ENCODE measurements at regions not wholly inside any gene's neighbourhood (a gene's known extent, or its start where the extent isn't known, plus 50 kb on each side); places are given as distances from the start of the nearest gene placed in this dataset.

DNA sequence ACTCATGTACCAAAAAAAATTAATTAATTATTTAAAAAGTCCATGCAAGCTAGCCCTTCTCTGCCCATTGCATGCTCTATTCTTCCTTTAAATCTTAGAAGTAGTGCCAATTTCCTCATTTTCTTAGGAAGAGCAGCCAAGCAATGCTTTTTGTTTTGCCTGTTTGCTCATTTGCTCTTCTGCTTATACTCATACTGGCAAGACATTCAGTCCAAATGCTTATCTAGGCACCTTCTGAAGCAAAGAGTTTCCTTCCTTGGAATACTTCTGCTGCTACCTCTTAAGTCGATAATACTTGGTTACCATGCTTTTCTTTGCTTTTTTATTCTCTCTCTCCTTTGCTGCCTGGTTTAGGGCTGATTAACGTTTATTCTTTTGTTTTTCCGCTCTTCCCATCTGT lies 1318.3 kb downstream of the AACS start:
- DNase-seq (ENCODE audit: low spot score) = no peak

DNA sequence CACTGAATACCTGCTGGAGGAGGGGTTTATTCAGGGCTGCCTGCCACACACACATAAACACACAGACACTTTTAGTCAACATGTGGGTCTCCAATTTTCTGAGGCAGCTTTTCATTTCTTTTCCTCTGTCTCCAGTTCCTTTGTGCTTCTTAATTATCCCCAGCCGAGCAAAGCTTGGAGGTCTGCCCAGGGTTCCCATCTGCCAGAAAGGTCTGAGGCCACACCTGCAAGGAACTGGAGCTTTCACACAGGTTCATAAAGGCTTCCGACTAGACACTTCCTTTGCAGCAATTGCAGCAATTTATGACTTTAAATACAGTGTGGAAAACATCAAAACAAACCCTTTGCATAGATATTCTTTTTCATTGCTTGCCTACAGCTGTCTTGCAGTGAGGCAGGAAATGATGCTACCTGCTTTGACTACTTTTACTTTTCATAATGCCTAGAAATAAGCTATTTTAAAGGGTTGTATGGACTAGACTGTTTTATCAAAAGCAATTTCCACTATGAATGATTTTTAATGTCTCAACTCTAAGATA lies 1318.9 kb downstream of the AACS start:
- DNase-seq (ENCODE audit: low spot score) = no peak

DNA sequence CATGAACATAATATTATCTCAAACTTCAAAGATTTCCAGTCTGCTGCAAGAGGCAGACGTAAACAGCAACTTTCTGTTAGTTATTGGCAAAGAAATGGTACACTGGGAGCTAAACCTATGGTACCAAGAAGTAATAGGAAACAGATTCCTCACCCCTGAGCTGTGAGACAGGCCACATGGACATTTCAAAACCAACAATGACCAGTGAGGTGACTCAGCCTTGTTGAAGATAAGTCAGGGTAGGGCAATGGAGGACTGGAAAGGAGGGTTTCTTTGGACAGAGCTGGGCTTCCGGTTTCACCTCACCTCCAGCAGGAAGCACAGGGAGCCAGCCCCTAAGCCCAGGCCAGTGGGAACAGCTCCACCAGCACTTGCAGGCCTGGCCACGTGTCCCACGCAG lies 1320.5 kb downstream of the AACS start:
- DNase-seq (ENCODE audit: low spot score) = no peak

DNA sequence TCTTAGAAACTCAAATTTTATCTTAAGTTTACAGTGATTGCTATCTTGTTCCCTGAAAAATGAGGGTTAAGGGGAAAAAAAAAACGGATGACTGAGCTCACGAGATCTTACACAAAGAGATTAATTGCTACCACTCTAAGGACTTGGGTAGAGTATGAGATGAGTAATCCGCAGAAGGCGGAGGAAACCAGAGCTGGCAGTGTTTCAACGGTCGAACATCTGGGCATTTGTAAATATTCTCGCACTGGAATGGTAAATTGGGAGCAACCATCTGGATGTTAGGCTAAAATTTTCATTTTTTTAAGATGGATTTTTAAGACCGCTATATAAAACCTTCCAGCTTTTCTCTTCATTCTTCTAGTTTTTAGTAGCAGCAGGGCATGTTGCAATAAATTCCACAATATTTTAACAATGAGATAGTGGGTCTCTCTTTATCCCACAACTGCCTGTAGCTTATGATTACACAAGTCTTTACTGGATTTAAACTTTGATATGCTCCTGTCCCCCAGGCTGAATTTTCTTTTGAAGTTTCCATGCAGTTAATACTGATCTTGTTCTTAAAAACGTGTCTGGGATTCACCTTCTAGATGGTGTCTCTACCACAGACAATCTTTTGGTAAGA lies 1324.1 kb downstream of the AACS start:
- no peak for DNase-seq (ENCODE audit: low spot score)

DNA sequence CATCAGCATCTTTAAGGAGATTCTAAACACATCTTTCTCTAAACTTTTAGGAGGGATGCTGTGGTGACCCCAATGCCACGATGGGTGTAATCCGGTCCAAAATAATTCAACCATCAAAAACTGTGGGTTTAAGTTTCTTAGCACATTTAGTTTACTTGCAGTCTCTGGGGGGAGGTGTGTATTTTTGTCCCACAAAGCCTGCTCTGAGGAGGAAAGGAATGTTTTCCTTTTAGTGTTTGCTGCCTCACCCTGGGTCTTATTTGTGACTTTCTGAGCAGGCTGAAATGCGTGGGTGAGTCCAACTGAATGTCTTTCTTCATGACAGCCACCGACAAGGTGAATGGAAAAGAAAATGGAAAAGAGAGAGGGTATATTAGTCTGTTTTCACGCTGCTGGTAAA lies 1324.7 kb downstream of the AACS start:
- no peak for DNase-seq (ENCODE audit: low spot score)

DNA sequence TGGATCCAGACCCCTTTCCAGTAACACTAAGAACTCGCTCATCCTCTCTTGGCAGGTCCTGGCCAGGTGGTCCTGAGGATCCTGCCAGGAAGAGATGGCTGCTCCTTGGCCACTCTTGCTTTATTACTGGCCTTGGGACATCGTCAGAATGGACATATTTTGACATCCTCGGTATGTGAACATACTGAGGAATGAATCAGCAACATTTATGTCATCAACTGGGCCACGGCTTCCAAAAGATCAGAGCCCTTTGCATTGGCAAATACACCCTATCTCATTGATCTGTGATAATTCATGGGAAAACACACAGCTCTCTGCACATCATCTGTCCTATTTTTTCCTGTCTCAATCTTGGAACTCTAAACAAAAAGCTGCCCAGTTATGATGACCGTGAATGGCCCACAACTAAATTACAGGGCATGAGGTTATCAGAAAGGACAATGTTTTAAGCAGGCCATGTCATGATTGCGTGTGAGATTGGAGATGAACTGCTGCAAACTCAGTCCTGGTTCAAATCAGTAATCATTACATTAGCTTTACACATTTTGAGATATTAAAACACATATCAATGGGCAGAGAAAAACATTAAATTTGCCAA lies 1325.8 kb downstream of the AACS start:
- no peak for DNase-seq (ENCODE audit: low spot score)

DNA sequence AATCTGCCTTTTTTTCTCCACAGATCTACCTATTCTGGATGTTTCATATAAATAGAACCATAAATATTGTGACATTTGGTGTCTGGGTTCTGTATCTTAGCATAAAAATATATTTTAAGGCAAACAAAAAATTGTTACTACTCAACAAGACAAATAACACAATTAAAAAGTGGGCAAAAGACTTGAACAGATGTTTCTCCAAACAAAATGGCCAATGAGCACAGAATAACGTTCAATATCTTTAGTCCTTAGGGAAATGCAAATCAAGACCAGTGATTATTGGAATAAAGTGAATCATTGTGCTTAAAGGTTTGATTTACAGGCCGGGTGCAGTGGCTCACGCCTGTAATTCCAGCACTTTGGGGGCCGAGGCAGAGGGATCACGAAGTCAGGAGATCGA lies 1331.3 kb downstream of the AACS start:
- no peak for DNase-seq (ENCODE audit: low spot score)

DNA sequence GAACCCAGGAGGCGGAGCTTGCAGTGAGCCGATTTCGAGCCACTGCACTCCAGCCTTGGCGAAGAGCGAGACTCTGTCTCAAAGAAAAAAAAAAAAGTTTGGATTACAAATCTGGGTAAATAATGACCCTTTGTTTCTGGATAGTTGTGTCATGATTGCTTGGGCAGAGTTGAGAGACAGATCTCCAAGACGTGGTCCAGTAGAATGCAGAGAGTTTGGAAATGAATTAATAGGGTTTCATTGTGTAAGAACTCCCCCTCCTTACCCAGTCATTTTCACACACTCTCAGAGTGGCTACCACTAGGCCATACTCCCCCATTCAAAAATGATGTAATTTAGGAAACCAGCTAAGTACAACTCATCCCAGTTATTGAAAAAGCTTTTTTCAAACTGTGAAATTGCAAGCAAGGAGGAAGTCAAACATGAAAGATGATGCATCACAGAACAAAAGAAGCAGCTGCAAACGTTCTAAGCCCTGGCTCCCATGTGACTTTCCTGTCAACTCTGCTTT lies 1331.9 kb downstream of the AACS start:
- DNase-seq (ENCODE audit: low spot score) = no peak

DNA sequence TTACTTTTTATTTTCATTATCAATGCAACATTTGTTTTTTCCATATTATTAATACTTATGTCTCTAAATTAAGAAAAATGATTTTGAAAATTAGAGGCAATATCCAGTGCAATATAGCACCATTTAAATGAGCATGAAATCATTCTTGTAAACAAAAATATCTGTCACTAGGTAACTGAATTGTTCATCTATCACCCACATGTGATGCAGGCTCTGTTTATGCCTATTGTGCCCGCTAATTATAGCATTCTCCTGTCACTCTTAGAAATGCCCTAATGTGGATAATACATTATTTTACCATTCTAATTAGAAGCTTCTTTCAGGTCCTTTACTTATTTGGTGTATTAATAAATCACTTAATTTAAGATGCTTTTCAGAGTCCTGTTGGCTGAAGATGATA lies 1332.4 kb downstream of the AACS start:
- DNase-seq (ENCODE audit: low spot score) = no peak

DNA sequence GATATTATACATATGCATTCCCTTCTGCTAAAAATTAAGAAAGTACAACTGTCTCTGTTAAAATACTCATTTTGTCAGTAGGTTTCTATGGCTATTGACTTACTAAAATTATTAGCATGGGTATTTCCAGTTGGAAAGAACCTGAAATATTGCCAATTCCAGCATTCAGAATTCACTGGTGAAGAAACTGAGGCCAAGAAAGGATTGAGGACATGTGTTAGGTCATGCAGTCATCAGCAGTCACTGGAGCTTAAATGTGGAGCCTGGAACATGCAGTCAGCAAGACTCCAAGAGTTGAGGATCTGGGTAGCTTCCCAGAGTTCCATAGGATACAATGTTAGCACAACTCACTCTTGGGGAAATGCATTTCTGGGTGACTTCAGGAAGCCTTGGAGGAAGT lies 1335.6 kb downstream of the AACS start:
- no peak for DNase-seq (ENCODE audit: low spot score)

DNA sequence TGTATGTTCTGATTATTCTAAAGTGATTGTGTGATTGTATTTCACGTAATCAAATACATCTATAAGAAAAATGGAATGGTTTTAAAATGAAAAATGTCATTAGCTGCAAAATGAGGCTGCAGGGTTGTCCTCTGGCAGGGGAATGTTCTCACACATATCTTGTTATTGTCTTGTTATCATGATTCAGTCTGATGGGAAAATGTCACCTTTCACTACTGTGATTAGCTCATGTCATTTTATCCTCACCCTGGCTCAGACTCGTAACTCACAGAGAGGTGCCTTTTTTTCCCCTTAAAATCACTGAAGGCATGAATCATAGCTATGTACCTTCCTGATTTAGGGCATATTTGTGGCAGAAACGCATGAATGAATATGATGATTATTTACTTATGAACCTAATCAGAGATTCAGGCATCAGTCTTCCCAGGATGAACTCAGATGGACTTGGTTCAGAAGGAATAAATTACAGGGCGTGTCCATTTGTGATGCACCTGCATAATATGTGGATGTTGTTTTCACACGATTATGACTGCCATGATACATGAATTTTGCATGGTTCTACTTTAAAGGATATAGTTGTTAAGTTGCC lies 1339.2 kb downstream of the AACS start:
- DNase-seq (ENCODE audit: low spot score) = no peak

DNA sequence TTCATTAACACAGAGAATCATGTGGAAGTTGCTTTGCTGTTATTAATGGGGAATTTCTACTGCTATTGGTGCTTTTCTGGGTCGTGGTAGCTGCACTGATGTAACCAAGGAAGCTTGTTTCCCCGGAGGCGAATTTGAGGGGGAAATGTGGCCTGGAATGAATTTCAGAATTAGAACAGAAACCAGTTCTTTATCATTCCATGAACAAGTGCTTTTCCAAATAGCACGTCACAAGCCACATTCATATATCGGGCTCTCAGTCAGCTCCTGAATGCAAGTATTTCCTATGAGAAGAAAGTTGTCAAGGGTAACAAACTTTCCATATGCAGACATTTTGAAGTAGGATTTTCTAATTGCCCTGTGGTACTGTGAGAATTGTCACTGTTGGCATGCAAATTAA lies 1353.2 kb downstream of the AACS start:
- no peak for DNase-seq (ENCODE audit: low spot score)

DNA sequence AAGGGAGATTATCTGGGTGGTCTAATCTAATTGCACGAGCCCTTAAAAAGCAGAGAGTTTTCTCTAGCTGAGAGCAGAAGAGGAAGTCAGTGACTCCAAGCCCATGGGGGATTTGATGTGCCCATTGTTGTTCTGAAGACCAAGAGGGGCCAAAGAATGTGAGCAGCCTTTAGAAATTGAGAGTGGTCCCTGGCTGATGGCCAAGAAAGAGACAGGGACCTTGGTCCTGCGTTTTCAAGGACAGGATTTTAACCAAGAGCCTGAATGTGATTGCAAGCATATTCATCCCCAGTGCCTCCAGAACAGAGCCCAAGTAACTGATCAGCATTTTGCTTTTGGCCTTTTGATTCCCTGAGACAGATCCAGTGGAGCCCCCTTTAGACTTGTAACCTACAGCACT lies 1353.9 kb downstream of the AACS start:
- DNase-seq (ENCODE audit: low spot score) = no peak

DNA sequence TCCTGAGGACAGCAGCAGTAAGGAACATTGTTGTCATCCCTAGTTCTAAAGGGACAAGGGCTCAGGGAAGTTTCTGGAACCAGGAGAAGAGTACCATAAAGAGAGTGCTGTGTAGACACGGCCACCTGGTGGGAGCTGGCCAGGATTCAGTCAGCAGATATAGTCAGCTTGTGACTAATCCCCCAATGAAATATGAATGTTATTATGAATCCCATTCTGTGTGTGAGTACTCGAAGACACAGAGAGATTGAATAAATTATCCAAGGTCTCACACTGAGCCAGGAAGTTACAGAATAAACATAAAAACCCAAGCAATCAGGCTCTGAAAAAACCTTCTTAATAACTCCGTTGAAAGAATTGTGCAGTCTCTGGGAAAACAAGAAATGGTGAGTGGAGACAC lies 1359.5 kb downstream of the AACS start:
- DNase-seq (ENCODE audit: low spot score) = no peak

DNA sequence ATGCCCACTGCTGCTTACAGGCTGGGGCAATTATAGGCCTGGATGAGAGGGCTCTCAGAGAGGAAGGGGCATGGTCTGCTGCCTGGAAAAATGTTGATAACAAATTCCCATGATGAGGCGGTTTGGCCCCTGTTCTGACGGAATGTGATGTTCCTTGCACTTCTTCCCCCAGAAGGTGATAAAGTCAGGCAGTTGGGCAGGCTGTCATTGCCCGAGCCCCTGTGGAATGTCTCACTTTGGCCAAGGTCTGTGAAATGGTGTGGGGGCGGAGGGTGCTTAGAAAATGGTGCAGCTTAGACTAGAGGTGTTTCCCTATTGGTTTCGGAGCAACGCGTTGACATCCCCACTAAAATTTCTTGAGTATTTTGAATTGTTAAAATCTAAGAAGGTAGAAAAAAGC lies 1360.0 kb downstream of the AACS start:
- no peak for DNase-seq (ENCODE audit: low spot score)

DNA sequence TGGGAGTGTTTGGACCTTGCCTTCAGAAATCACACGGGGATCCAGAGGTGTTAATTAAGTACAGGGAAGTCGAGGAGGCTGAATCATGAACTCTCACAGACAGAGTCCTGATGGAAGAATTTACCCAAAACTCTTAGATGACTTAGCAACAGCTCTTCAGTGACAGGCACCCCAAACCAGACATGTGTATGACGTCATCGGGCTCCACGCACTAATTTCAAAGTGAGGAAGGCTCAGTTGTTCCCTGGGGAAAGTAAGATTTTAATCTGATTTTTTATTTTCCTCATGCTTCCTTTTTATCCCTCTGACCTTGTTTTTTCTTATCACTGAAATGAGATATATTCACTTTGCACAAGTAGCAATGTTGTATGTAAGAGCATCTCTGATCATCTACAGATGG lies 1363.5 kb downstream of the AACS start:
- no peak for DNase-seq (ENCODE audit: low spot score)

DNA sequence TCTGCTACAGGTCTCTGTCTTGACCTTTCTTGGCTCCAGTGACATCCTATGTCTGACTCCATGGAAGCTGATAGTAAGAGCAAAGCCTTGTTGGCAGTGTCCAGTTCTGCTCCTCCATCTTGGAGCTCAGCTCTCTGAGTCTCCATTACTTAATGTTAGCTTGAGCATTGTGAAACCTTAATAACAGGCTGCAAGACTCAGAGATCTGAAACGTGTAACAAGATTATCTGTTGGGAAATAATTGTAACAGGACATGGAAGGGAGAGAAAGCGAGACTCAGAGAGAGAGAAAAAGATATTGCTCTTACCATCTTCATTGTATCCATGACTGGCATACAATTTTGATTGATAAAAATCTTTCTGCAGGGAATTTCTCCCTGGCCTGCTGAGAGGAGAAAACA lies 1365.7 kb downstream of the AACS start:
- DNase-seq (ENCODE audit: low spot score) = no peak

DNA sequence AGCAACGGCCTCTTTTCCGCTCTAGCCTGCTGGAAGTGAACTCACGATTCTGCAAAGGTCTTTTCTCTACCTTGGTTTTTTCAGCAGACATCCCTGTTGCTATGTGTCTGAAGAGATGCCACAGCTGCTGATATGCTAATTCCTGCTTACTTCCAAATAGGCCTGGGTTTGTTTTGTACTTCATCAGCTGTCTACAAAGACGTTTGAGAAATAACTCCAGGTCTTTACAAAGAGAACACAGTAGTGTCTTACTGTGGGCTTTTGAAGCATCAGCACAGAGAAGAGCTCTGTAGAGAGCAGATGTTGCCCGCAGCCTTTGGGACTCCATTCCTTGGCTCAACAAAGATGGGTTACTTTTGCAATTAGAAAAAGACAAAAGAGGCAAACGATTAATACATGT lies 1366.5 kb downstream of the AACS start:
- DNase-seq (ENCODE audit: low spot score) = no peak

DNA sequence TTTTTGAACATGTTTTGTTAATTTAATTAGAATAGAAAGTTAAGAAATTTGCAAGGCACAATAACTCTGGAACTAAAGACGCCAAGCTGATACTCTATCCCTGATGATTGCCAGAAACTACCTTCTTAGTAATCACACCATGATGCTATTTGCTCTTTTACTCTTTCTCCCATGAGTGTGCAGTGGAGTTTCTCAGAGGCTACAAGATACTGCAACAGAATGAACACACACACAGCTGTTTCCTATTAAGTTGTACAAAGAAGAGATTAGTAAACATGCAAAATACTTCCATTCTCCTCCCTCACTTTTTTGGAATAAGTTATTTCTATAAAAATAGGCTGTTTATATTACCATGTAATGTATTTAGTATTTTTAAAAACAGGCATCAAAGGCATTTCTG lies 1367.5 kb downstream of the AACS start:
- no peak for DNase-seq (ENCODE audit: low spot score)

DNA sequence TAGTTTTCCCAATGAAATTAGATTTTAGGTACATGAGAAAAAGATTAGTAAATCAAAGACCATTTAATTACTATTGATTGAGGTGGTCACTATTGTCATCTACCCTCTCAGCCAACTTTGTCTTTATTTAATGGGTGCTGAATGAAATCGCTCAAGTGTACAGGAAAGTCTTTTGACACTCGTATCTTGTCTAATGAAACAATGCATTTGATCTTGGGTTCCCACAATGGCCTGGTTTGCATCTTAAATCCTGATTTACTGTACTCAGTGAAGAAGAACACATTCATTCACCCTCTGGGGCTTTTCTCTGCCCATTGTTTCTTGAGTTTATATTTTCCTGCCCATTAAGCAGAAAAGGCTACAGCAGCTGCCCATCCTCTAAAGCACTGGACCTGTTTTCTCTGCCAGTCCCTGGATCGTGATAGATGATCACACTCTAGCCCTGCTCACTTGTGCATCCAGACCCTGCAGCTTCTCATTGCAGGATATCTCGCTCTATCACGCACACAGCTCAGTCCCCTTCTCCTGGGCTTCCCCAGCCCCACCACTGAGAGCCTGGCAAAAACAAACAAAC lies 1369.3 kb downstream of the AACS start:
- no peak for DNase-seq (ENCODE audit: low spot score)

DNA sequence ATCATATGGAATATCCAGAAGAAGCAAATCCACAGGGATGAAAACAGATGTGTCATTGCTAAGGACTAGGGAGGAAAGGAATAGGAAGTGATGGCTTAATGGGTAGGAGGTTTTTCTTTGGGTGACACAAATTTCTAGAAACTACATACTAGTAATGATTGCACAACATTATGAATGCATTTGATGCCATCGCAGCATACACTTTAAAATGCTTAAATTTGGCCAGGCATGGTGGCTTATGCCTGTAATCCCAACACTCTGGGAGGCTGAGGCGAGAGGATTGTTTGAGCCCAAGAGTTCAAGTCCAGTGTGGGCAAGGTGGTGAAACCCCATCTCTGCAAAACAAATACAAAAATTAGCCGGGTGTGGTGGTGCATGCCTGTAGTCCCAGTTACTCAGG lies 1370.8 kb downstream of the AACS start:
- no peak for DNase-seq (ENCODE audit: low spot score)

DNA sequence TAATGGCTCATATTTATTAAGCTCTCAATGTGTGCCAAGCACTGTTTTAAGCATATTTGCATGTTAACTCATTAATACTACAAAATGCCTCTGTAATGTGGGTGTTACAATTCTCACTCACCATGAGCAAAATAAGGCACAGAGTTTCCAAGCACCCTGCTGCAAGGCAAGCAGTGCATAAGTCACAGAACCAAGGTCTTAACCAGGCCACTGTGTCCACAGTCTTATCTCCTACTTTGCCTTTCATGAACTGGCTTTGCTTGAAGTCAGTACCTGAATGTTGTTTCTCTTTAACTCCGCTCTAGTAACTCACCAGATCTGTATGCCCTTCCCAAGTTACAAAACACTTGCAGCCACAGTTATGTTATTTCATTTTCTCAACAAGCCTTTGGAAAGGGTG lies 1372.7 kb downstream of the AACS start:
- DNase-seq (ENCODE audit: low spot score) = no peak

DNA sequence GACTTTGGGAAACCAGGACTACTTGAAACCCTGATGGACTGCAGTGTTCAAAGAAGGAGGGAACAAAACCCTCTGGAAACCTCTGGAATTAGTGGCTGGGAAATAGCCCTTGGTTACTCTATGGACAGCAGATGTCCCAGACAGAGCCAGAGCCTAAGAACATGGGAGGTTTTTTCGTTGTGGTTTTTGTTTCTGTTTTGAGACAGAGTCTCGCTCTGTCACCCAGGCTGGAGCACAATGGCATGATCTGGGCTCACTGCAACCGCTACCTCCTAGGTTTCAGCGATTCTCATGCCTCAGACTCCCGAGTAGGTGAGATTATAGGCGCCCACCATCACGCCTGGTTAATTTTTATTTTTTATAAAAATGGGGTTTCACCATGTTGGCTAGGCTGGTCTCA lies 1378.7 kb downstream of the AACS start:
- no peak for DNase-seq (ENCODE audit: low spot score)
